ENCODE measurements at regions not wholly inside any gene's neighbourhood (a gene's known extent, or its start where the extent isn't known, plus 50 kb on each side); places are given as distances from the start of the nearest gene placed in this dataset.

DNA sequence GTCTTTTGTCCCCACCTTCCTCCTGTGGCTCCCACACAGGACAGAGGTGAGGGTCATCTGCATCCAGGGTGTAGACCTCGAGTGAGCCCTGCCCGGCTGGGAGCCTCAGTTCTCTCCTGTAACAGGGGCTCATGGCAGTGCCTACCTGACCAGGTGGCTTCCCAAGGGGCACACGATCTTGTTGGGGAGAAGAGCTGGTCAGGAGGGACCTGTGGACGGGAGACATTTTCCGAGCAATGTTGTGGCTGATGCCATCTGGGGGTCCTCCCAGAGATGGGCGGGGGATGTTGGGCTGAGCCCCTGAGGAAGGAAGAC lies 51.9 kb downstream of the CEBPB start:
- no peak for DNase-seq (ENCODE audit: low read depth in 3 of 3, low spot score in 1 of 3)

GRCh38 chr20:50242863-50243609 lies 52.4 kb downstream of the CEBPB start:
- DNase-seq (ENCODE audit: low read depth in 3 of 3, low spot score in 1 of 3), result no peak

- DNase-seq (ENCODE audit: low read depth in 3 of 3, low spot score in 1 of 3), result no peak
These were observed 53.2 kb downstream of the CEBPB start for GRCh38 chr20:50243610-50244351.

DNA sequence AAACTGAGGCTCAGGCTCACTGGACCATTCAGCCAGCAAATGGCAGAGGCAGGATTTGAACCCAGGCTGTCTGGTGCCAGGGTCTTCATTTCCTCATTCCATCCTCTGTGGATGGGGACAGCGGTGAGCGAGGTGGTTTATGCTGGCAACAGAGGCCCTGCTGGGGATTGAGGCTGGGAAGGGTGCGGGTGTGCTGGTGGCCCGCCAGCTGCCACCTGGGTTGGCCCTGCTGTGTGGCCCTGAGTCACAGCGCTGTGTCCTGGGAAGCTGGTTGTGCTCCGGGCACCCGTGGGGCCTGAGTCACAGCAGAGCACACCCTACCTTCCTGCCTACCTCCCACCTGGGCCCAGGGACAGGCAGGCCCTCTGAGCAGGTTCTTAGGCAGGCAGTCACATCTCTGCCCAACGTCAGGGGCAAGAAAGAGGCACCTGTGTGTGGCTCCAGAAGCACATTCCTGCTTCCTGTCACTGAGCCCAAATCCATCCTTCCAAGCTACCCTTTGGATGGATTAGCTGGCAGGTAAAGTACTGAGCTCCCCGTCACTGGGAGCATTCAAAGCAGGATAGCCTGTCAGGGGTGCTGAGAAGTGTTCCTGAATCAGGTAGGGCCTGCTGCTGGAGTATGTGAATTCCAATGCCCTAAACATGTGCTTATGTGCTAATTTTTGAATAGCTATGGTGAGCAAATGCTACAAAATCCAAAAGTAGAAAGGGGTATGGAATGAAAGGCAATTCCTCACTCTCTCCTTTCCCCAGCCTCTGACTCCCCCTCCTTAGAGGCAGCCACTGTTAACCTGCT lies 53.9 kb downstream of the CEBPB start:
- no peak for DNase-seq (ENCODE audit: low read depth in 3 of 3, low spot score in 1 of 3)

DNA sequence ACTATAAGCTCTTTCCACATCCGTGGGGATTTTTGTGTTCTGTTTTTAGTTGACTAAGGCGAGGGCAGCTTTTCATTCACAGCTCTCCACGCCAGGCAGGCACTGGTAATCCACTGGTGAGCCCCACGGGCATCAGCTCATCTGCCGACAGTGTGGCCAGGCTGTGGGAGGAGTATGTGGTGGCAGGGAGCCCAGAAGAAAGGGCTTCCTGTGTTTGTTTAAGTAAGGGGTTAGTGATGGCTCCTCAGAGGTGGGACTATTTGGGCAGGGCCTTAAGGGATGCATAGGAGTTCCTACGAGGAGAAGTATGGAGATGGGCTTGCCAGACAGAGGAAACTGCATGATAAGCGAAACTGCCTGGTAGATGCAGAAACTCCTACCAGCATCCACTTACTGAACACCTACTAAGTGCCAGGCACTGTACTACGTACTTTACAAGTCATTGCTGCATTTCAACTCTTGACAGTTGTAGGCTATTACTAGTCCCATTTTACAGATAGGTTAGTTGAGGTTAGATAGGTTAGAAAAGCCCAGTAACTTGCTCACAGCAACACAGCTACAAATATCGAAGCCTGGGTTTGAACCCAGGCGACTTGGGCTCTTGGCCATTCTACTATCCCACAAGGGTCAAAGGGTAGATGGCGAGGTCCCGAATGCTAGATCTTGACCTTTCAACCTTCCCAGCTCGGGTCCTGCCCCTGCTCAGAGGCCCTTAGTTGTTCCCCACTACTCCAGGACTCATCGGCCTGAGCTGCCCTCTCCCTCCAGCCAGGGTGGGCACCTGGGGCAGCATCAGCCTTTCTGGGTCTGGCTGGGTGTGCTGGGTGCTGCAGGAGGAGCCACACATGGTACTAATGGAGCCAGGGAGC lies 55.1 kb downstream of the CEBPB start:
- no peak for DNase-seq (ENCODE audit: low read depth in 3 of 3, low spot score in 1 of 3)

DNA sequence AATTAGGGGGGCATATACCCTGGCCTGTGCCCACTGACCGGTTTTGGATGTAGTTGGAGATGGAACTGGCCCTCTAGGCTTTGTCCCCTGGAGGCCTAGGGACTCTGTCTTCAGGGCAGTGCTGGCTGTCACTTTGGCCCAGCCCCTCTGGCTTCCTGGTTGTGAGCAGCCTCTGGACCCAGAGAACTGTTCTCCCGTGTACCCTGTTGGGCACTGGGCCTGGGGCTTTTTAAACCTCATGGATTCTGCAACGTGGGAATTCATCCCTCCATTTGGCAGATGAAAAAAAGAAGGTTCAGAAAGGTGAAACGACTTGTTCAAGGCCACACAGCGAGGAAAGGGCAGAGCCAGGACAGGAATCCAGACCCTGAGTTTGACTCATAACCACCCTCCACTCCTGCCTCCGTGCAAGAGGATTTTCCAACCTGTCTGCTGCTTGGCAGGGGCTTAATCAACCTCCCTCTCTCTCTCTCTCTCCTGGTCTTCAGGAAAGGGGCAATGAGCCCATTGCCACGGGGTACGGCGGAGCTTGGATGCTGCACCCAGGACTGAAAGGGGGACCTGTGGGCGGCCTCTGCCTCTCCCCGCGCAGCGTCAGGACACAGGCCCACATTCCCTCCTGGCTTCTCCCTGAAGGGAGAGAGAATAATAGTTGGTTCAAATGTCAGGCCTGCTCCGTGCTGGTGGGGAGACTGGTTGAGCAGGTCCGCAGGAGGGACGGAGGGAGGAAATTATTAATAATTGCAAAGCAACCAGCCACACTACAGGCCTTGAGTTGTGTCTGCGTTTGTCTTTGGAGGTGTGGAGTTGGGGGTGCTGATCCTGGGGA lies 56.0 kb downstream of the CEBPB start:
- no peak for DNase-seq (ENCODE audit: low read depth in 3 of 3, low spot score in 1 of 3)

- DNase-seq (ENCODE audit: low read depth in 3 of 3, low spot score in 1 of 3), result no peak
These were observed 56.8 kb downstream of the CEBPB start for GRCh38 chr20:50247196-50248094.

GRCh38 chr20:50248104-50248641 lies 57.5 kb downstream of the CEBPB start:
- no peak for DNase-seq (ENCODE audit: low read depth in 3 of 3, low spot score in 1 of 3)

DNA sequence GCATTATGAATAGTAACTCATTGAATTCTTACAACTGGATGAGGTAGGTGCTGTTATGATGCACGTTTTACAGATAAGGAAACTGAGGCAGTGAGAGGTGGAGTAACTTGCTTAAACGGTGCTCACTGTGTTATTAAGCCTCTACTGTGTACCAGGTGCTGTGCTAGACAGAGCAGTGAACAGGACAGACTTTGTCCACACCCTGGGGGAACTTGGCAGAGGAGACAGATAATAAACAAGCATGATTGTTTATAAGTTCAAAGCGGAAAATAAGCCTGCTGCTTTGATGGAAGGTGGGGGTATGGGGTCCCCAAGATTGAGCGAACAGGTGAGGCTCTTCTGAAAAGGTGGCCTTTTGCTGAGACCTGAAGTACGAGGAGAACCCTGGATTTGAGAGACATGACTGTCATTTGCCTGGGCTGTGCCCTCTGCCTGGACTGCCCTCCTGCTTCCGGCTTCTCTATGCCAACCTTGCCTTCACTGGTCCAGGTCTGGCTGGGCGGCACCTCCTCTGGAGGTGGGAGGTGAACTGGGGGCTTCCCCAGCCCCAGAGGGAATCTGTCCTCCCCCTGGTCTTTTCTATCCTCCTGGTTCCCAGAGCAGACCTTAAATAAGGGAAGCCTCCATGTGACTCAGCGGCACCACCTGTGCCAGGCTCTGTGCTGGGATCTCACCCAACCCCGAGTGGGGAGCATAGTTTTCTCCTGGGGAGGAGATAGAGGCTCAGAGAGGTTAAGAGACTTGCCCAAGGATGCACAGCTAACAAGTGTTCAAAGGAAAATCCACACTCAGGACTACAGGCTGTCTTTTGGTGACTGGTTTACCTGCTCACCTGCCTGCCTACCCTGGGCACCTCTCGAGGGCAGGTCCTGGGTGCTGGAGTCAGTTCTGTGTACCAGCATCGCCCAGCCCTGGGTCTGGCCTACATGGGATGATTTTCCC lies 59.1 kb downstream of the CEBPB start:
- no peak for DNase-seq (ENCODE audit: low read depth in 3 of 3, low spot score in 1 of 3)

DNA sequence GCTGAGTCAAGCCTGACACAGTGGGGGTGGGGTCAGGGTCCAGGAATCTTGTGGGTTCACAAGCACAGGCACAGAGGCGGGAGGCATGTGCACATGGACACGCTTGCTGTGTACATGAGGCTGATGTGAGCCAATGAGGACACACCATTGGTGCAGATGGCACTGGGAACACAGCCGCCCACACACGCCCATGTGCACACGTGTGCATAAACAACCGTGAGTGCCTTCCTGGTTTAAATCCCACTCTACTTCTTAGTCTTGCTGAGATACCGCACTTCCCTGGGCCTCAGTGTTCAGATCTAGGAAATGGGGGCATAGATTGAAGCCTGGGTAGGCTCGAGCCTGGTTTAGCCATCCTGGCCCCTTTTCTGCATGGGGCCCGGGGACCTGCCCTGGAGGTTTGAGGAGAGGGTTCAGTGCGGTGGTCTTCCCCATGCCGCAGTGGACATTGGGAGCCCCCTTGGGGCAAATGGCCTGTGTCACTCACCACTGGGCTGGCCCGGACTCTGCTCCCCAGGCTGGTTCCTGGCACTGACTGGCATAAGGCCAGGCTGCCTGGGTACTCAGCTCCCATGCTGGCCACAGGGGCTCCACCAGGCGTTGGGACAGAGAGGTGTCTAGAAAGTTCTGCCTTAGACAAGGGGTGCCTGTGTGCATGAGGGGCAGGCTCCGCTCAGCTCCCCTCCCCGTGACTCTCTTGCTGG lies 60.2 kb downstream of the CEBPB start:
- no peak for DNase-seq (ENCODE audit: low read depth in 3 of 3, low spot score in 1 of 3)

GRCh38 chr20:50251383-50251748 lies 60.7 kb downstream of the CEBPB start:
- DNase-seq (ENCODE audit: low read depth in 3 of 3, low spot score in 1 of 3), result no peak

DNA sequence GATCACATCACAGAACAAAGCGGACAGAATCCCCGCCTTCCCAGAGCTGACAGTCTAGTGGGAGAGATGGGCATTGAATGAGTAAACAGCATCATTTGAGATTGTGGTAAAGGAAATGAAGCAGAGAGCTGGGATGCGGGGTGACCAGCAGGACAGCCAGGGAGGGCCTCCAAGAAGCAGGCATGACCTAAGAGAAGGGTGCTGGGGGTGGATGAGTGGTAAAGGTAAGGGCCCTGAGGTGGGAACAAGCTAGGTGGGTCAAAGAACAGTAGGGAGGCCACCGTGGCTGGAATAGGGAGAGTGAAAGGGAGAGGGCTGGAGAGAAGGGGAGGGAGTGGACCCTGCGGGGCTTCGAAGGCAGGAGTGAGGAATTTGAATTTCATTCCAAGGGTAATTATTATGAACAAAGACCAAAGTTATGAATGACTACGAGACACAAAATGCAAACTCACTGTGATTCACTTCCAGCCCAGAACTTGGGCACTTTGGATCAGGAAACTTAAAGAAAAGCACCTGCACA lies 61.4 kb downstream of the CEBPB start:
- DNase-seq (ENCODE audit: low read depth in 3 of 3, low spot score in 1 of 3), result no peak

DNA sequence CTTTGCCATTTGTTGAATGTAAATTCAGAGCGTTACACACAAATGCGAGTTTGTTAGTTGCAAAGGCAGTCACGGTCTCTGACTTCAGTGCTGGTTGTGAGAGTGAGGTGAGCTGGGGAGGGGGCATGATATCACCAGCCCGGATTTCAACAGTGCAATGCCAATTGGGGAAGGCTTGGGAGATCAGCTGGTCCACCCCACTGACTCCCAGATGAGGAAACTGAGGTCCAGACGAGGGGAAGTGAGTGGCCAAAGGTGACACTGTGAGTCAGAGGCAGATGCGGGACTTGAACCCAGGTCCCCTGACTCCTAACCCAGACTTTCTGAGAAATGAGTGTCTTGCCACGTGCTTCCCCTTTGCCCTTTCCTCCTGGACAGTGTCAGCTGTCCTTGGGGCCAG lies 62.1 kb downstream of the CEBPB start:
- no peak for DNase-seq (ENCODE audit: low read depth in 3 of 3, low spot score in 1 of 3)

DNA sequence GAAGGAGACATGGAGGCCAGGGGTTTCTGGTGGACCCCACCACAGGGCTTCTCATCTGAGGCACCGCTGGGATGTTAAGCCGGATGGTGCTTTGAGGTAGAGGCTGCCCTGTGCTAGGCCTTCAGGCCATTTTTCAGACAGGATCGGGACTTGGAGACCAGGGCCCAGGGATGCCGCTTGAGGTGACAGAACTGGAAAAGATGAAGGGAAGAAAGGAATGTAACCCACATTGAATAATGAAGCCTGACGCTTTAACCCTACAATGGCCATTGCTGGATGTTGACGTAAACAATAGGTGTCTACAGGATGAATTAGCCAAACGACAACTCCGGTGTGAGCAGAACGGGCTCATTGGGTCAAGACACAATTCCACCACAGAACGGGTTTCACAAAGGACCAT lies 62.5 kb downstream of the CEBPB start:
- no peak for DNase-seq (ENCODE audit: low read depth in 3 of 3, low spot score in 1 of 3)

GRCh38 chr20:50254466-50255079 lies 63.9 kb downstream of the CEBPB start:
- DNase-seq (ENCODE audit: low read depth in 3 of 3, low spot score in 1 of 3), result no peak

DNA sequence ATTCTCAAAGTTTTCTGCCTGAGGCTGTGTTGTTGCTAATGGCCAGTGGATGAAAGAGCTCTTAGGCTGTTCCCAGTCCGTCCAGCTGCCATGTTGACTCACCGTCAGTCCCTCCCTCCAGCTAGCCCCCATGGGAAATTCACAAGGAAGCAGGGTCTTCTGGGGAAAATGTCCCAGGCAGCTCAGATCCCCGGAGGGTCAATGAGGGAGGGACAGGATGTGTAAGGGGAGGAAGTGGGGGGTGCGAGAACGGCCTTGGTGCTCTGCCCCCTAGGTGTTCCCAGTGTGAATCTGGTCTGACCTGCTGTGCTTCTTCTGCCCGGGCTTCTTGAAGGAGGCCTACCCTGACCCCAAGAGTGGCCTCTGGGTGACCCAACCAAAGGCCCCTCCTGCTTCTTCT lies 65.9 kb downstream of the CEBPB start:
- DNase-seq (ENCODE audit: low read depth in 3 of 3, low spot score in 1 of 3), result no peak

DNA sequence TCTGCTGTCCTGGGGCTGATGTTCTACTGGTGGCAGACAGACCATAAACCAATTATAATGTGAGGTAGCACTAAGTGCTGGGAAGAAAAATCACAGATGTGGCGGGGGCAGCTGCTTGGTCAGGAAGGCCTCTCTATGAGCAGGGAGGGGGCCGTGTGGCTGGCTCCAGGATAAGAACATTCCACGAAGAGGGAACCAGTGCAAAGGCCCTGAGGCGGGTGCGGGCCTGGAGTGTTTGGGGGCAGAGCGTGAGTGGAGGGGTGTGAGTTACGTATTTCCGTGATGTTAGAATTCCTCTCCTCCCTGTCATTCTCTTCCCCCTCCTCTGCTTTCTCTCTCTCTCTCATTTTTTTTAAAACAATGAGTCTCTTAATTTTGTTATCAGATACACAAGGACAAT lies 67.2 kb downstream of the CEBPB start:
- DNase-seq (ENCODE audit: low read depth in 3 of 3, low spot score in 1 of 3), result no peak
